Mesendoderm (in vitro differentiated cells): ENCODE measurements at regions not wholly inside any gene's neighbourhood (a gene's known extent, or its start where the extent isn't known, plus 50 kb on each side); places are given as distances from the start of the nearest gene placed in this dataset.
"Not testable (repeated sequence)": the region's sequence is repeated elsewhere in the genome, so short reads cannot be mapped to it uniquely, and the experiment has no call there.

ENCODE experiments used
- DNase-seq: peaks from one replicate; pipeline ENCODE4 v3.0.0; 2013
- H2AK5ac ChIP-seq: 2 replicates; pipeline ENCODE4 v1.6.1; 2013; ENCODE audit warnings: low read length, inconsistent platforms
- H2BK120ac ChIP-seq: 2 replicates; pipeline ENCODE4 v1.6.1; 2013; ENCODE audit warnings: low read depth, mild to moderate bottlenecking, low read length, moderate library complexity, mixed read lengths
- H2BK15ac ChIP-seq: replicated peaks from 2 replicates; pipeline ENCODE4 v1.6.1; 2013; ENCODE audit warnings: low read depth, mild to moderate bottlenecking, moderate library complexity
- H2BK5ac ChIP-seq: 2 replicates; pipeline ENCODE4 v1.6.1; 2013; ENCODE audit warnings: low read length, inconsistent platforms
- H3K18ac ChIP-seq: 2 replicates; pipeline ENCODE4 v1.6.1; 2013; ENCODE audit warnings: mild to moderate bottlenecking, low read length, mixed read lengths
- H3K23ac ChIP-seq: one replicate; pipeline ENCODE4 v1.6.1; 2013; ENCODE audit warnings: low read length
- H3K27ac ChIP-seq: 2 replicates; pipeline ENCODE4 v1.5.1; 2013; ENCODE audit warnings: low read depth, mild to moderate bottlenecking, inconsistent platforms, low read length, moderate library complexity
- H3K27me3 ChIP-seq: 2 replicates; pipeline ENCODE4 v1.6.1; 2013; ENCODE audit warnings: low read length, control low read depth, mild to moderate bottlenecking, inconsistent platforms; ENCODE audit not compliant: insufficient read depth, poor library complexity
- H3K36me3 ChIP-seq: 2 replicates; pipeline ENCODE4 v1.6.1; 2013; ENCODE audit warnings: low read length, inconsistent platforms; ENCODE audit not compliant: control insufficient read depth, insufficient read depth
- H3K4ac ChIP-seq: one replicate; pipeline ENCODE4 v1.6.1; 2013; ENCODE audit warnings: low read depth, mild to moderate bottlenecking, low read length, moderate library complexity
- H3K4me1 ChIP-seq: 2 replicates; pipeline ENCODE4 v1.6.1; 2013; ENCODE audit warnings: low read depth, low read length, inconsistent platforms; ENCODE audit not compliant: control insufficient read depth
- H3K4me2 ChIP-seq: 2 replicates; pipeline ENCODE4 v1.6.1; 2013; ENCODE audit warnings: low read length
- H3K4me3 ChIP-seq: 2 replicates; pipeline ENCODE4 v1.5.1; 2013; ENCODE audit warnings: mild to moderate bottlenecking, low read length
- H3K56ac ChIP-seq: one replicate; pipeline ENCODE4 v1.6.1; 2013; ENCODE audit warnings: low read length
- H3K79me1 ChIP-seq: 2 replicates; pipeline ENCODE4 v1.6.1; 2013; ENCODE audit warnings: low read length, inconsistent platforms
- H3K79me2 ChIP-seq: 2 replicates; pipeline ENCODE4 v1.6.1; 2013; ENCODE audit warnings: mild to moderate bottlenecking, low read length; ENCODE audit not compliant: control insufficient read depth, insufficient read depth
- H3K9ac ChIP-seq: 2 replicates; pipeline ENCODE4 v1.6.1; 2013; ENCODE audit warnings: low read length, inconsistent platforms
- H4K5ac ChIP-seq: one replicate; pipeline ENCODE4 v1.6.1; 2013; ENCODE audit warnings: low read length
- H4K8ac ChIP-seq: one replicate; pipeline ENCODE4 v1.6.1; 2013; ENCODE audit warnings: low read depth, mild to moderate bottlenecking, control low read depth, low read length, moderate library complexity
- WGBS: extraction: QIAGEN DNeasy Blood & Tissue Kit; methylation state at CpG from one replicate; pipeline ENCODE4 v1.1.7; 2013; ENCODE audit warnings: low lambda C conversion rate, missing lambda C conversion rate; ENCODE audit not compliant: insufficient coverage; ENCODE audit errors: extremely low coverage; 5-methylcytosine and 5-hydroxymethylcytosine counted together

DNA sequence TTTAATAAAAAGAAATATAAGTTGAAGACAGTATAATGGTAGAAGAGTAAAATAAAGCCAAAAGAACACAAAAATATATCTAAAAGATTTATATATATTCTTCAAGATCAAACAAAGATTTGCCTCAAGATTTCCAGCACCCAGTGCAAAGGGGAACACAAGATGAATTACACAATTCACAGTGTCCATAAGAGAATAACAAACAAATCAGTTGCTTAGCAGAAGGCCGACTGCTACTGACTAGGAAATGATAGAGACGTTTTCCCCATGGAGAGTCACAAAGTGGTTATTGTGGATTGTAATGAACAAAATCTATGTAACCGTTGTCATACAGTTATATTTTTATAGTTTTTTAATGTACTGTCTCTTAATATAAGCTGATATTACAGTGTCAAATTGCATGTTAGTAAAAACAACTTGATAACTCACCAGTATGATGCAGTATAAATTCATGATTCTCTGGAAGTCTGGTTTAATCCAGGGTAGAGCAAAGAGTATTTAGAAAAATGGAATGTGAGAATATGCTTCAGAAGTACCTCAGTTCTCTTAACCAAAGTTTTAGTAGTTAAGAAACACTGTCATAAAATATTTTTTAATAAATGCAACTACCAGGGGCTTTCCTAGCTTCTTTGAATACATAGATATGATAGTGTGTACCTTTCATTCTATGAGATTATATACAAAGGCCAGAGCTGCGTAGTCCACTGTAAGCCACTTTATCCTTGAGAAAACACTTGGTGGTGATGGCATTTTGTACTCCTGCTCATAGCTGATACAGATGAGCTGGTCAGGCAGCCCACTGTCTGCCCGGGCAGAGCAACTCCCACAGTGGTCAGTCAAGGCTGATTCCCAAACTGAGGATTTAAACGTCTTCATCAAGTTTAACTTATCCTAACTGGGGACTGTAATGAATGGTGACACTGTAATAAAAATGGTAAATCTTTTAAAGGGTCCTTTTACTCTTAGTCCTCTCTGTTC lies 180.5 kb upstream of the DTNA start:
- no peak for DNase-seq
- peaks cover 12% of the 10 kb centered on the region for H3K79me2 ChIP-seq
- H3K27me3 ChIP-seq: no peaks in the 10 kb centered on the region
- no peak overlapping the region for H3K4me3 ChIP-seq
- H3K18ac ChIP-seq: no peak overlapping the region
- no peak overlapping the region for H2BK5ac ChIP-seq
- H3K4me1 ChIP-seq: peaks cover 5% of the 10 kb centered on the region
- no peak overlapping the region for H4K5ac ChIP-seq
- H3K27ac ChIP-seq: no peak overlapping the region
- no peak overlapping the region for H3K56ac ChIP-seq
- no peak overlapping the region for H4K8ac ChIP-seq
- H3K36me3 ChIP-seq: no peaks in the 10 kb centered on the region
- H3K79me1 ChIP-seq: no peaks in the 10 kb centered on the region
- no peak overlapping the region for H2BK15ac ChIP-seq
- no peak overlapping the region for H3K9ac ChIP-seq
- H2BK120ac ChIP-seq: no peak overlapping the region
- no peak overlapping the region for H3K23ac ChIP-seq
- H3K4ac ChIP-seq: no peak overlapping the region
- H2AK5ac ChIP-seq: no peak overlapping the region
- H3K4me2 ChIP-seq: no peak overlapping the region
- no CpG with 5 or more reads among the region's 6 CpGs for WGBS

DNA sequence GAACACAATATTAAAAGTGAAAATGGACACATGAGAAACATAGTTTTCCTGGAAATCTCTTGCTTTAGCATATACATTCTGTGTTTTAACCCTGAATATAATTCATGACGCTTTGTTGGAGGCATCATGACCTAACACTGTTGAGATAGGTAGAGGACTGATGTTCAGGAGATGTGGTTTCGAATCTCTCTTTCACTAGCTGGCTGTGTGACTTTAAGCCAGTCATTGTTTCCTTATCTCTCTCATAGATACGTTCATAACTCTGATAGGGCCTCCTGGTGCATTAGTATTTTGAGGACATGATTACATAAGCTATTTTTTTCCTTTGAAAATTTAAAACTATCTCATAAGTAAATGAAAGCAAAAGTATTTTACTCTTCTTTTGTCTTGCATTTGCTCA lies 179.0 kb upstream of the DTNA start:
- H3K27me3 ChIP-seq: no peaks in the 10 kb centered on the region
- H3K27ac ChIP-seq: no peak overlapping the region
- no peak overlapping the region for H4K8ac ChIP-seq
- no peak overlapping the region for H3K4me3 ChIP-seq
- H3K4ac ChIP-seq: no peak overlapping the region
- peaks cover 12% of the 10 kb centered on the region for H3K79me2 ChIP-seq
- no peak overlapping the region for H4K5ac ChIP-seq
- no peak overlapping the region for H3K56ac ChIP-seq
- H3K9ac ChIP-seq: no peak overlapping the region
- WGBS: no CpG with 5 or more reads among the region's 3 CpGs
- no peak overlapping the region for H3K23ac ChIP-seq
- no peaks in the 10 kb centered on the region for H3K36me3 ChIP-seq
- peaks cover 5% of the 10 kb centered on the region for H3K4me1 ChIP-seq
- H2BK120ac ChIP-seq: no peak overlapping the region
- no peak overlapping the region for H2AK5ac ChIP-seq
- no peak for DNase-seq
- no peak overlapping the region for H2BK15ac ChIP-seq
- no peaks in the 10 kb centered on the region for H3K79me1 ChIP-seq
- H3K18ac ChIP-seq: no peak overlapping the region
- no peak overlapping the region for H3K4me2 ChIP-seq
- H2BK5ac ChIP-seq: no peak overlapping the region

DNA sequence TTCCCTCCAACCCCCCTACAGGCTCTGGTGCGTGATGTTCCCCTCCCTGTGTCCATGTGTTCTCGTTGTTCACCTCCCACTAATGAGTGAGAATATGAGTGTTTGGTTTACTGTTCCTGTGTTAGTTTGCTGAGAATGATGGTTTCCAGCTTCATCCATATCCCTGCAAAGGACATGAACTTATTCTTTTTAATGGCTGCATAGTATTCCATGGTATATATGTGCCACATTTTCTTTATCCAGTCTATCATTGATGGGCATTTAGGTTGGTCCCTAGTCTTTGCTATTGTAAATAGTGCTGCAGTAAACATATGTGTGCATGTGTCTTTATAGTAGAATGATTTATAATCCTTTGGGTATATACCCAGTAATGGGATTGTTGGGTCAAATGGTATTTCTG lies 175.5 kb upstream of the DTNA start:
- peaks cover 12% of the 10 kb centered on the region for H3K79me2 ChIP-seq
- H3K56ac ChIP-seq, H3K4me3 ChIP-seq, H3K27me3 ChIP-seq, H3K9ac ChIP-seq, DNase-seq, H3K4ac ChIP-seq, H2BK15ac ChIP-seq, H3K4me1 ChIP-seq, H2BK120ac ChIP-seq, H3K36me3 ChIP-seq, H4K5ac ChIP-seq, H4K8ac ChIP-seq, H3K18ac ChIP-seq, H3K23ac ChIP-seq, H3K4me2 ChIP-seq, H2BK5ac ChIP-seq, H3K27ac ChIP-seq, H3K79me1 ChIP-seq, H2AK5ac ChIP-seq: not testable (repeated sequence)
- no CpG with 5 or more reads among the region's 2 CpGs for whole genome bisulfite sequencing

DNA sequence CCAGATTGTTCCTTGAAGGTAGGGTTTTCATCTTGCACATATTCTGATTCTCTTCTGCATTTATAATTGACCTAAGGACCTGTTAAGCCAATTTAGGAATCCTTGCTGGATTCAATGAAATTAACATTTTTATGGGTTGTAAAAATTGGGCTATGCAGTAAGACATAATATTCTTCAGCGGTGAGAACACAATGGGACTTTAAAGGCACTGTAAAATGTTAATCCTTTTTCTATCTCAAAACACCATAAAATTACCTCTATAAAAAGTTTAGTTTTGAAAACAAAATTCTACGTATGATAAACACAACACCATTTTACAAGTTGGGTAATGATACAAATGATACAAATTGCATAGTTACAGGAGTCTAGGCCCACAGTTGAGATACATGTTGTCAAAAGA lies 169.2 kb upstream of the DTNA start:
- Histone ChIP-seq H3K4ac (no peak overlapping the region), H3K4me2 (no peak overlapping the region), H3K36me3 (no peaks in the 10 kb centered on the region), H3K4me1 (no peaks in the 10 kb centered on the region), H3K18ac (no peak overlapping the region), H3K9ac (no peak overlapping the region), H3K79me1 (peaks cover 5% of the 10 kb centered on the region), H4K5ac (no peak overlapping the region), H3K79me2 (peaks cover 5% of the 10 kb centered on the region), H2BK120ac (no peak overlapping the region), H4K8ac (no peak overlapping the region), H3K23ac (no peak overlapping the region), H2AK5ac (no peak overlapping the region), H3K4me3 (no peak overlapping the region), H3K27me3 (no peaks in the 10 kb centered on the region), H2BK5ac (no peak overlapping the region), H3K27ac (no peak overlapping the region), H3K56ac (no peak overlapping the region), H2BK15ac (no peak overlapping the region)
- 100% methylated on average over 1 of the region's 2 CpGs for WGBS
- no peak for DNase-seq

DNA sequence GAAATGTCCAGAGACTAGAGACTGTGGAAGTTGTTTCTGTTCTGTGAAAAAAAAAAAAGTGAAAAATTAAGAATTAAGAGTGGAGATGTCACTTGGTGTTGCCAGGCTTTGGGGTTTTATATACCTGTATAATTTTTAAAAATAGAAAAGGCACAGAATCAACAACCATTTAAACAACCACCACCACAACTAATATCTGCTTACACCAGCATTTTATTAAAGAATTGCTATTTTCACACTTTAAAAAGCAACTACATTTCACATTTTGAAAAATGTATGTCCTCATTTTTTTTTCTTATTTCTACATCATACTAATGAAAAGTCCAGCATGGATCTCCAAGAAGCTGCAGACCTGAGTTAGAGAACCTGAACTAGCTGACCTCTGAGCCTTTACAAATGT lies 167.5 kb upstream of the DTNA start:
- Histone ChIP-seq H3K79me1 (peaks cover 5% of the 10 kb centered on the region), H2AK5ac (no peak overlapping the region), H3K36me3 (no peaks in the 10 kb centered on the region), H3K9ac (no peak overlapping the region), H4K5ac (no peak overlapping the region), H3K79me2 (peaks cover 5% of the 10 kb centered on the region), H3K4me2 (no peak overlapping the region), H2BK120ac (no peak overlapping the region), H3K56ac (no peak overlapping the region), H2BK5ac (no peak overlapping the region), H3K27ac (no peak overlapping the region), H3K18ac (no peak overlapping the region), H3K27me3 (no peaks in the 10 kb centered on the region), H3K4me1 (no peaks in the 10 kb centered on the region), H3K4ac (no peak overlapping the region), H3K23ac (no peak overlapping the region), H2BK15ac (no peak overlapping the region), H3K4me3 (no peak overlapping the region), H4K8ac (no peak overlapping the region)
- no peak for DNase-seq

DNA sequence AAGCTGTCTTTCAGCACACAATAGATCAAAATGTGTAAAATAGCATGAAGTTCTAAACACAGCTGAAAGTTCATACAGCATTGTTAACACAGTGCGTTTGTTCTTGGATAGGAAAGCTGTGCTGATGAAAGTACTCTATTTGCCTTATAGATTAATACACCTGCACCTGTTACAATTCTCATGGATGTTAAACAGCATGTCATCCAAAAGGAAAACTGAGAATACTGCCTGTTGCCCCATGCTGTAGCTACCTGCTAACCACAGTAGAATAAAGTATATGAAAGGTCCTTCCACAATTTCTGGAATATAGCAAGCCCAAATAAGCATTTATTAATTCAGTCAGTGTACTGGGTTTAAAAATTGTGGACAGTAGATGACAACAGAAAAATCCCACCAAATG lies 166.7 kb upstream of the DTNA start:
- Histone ChIP-seq H3K4me2 (no peak overlapping the region), H2BK120ac (no peak overlapping the region), H3K4me3 (no peak overlapping the region), H3K4me1 (peaks cover under 1% of the 10 kb centered on the region), H4K8ac (no peak overlapping the region), H3K56ac (no peak overlapping the region), H3K27me3 (no peaks in the 10 kb centered on the region), H3K36me3 (no peaks in the 10 kb centered on the region), H3K23ac (no peak overlapping the region), H2BK15ac (no peak overlapping the region), H3K9ac (no peak overlapping the region), H2BK5ac (no peak overlapping the region), H2AK5ac (no peak overlapping the region), H3K4ac (no peak overlapping the region), H4K5ac (no peak overlapping the region), H3K18ac (no peak overlapping the region), H3K79me2 (peaks cover 5% of the 10 kb centered on the region), H3K27ac (no peak overlapping the region), H3K79me1 (peaks cover 5% of the 10 kb centered on the region)
- WGBS: no CpG with 5 or more reads among the region's 1 CpG
- DNase-seq: no peak
